CD4-positive, alpha-beta T cell treated with Interferon alpha-2 for 1 hour (primary cell): ENCODE measurements at regions not wholly inside any gene's neighbourhood (a gene's known extent, or its start where the extent isn't known, plus 50 kb on each side); places are given as distances from the start of the nearest gene placed in this dataset.
"Not testable (repeated sequence)": the region's sequence is repeated elsewhere in the genome, so short reads cannot be mapped to it uniquely, and the experiment has no call there.

Experiments used
- DNase-seq, 2 donors: peaks; one replicate each; pipeline ENCODE4 v3.0.0-alpha.2; 2020 to 2022

DNA sequence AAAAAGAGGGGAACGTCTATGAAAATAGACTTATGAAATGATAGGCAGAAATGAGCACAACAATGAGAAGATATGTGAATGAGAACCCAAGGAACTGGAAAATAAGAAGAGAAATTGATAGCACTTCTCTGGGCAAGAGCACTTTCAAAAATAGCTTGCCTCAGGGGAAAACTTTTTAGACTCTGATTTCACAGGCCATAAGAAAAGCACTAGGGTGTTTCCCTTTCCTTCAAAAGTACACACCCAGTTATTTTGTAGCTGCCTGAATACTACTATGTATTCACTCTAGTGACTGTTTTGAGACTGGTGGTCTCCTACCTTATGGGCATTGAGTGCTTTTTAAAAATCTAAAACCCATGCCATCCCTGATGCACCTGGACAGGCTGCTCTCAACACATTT, 172.3 kb upstream of the SOX6 start:
- DNase-seq = no peak

DNA sequence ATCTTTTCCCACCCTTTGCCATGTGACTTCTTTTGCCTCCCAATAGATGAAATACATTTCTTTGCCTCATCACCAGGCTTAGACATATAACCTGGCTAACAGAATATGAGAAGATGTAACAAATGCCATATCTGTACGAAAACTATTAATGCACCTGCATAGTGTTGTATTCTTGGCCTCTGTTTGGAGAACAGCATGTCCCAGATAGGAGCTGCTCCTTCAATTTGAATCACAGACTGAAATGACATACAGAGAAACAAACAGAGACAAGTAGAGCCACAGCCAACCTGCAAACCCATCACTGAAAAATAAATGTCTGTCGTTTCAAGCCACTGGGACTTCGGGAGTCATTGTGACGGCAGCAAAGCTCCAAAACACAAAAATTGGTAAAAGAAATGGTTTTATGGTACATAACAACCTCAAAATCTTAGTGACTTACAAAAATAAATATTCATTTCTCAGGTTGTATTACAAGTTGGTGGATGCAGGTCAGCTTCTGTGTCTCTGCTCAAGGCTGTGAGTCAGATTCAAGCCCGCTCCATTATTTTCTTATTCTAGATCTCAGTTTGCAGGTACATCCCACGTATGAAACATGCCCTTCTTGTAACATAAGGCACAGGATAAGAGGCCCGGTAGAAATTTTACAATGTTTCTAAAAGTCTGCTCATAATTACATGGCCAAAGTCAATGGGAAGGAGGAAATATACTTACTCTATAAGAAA, 171.3 kb upstream of the SOX6 start:
- no peak for DNase-seq

DNA sequence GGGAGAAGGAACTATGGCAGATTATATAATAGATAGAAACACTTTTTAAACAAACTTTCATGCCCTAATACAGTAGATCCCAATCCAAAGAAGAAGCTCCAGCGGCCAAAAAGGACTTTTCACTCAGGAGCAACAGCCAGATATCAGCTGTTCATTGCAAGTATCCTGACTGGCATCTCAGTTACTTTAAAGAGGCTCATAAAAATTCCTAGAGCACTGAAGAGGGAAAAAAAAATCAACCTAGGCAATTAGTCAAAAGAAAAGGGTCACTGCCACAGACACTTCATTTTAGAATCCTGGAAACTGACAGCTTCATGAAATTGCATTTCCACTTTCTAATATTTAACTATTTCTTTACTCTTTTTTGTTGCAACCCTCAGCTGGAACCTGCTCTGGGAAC, 170.6 kb upstream of the SOX6 start:
- no peak for DNase-seq

DNA sequence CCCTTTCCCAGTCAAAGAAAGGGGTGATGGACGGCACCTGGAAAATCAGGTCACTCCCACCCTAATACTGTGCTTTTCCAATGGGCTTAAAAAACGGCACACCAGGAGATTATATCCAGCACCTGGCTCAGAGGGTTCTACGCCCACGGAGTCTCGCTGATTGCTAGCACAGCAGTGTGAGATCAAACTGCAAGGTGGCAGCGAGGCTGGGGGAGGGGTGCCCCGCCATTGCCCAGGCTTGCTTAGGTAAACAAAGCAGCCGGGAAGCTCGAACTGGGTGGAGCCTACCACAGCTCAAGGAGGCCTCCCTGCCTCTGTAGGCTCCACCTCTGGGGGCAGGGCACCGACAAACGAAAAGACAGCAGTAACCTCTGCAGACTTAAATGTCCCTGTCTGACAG, 164.4 kb upstream of the SOX6 start:
- not testable (repeated sequence) for DNase-seq

DNA sequence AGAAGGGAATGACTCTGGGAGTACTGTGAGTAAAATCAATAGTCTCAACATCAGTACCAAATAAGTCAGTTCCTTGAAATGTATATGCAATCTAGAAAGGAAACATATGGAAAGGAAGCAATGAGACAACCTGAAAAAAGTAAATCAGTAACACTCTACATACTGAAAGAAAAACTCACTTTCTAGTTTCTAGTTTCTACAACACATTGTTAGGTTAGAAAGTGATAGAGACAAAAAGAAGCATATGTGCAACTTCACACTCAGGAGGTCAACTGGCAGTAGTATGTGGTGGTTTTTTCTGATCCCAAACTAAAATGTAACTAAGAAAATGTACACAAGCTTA, 156.5 kb upstream of the SOX6 start:
- DNase-seq = no peak

DNA sequence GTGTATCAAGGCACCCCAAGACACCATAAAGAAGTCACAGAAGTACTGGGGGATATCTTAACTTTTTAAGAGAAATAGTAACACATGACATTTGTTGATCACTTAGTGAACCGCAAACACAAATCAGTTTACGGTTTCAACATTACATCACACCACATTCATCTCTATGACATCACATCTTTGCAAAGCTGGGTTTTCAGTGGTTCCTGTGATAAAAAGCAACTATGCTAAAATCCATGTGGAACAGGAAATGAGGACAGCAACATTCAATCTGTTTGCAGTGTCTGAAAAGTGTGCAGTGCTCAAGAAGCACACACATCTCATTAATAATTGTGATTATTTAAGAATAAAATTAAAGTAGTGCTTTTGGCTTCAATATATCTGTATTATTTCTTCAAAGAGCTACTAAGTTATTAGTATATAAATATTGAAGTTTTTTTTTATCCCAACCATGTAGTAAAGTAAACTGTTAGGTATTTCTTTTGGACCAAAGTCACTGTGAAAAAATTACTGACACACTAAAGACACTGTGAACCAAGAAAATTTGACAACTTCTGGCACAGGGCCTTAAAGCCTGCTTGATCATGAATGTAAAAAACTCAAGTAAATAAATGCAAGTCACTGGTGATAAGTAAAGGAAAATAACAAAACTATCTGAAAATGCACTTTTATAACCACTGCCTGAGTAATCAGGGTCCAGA, 156.0 kb upstream of the SOX6 start:
- no peak for DNase-seq

DNA sequence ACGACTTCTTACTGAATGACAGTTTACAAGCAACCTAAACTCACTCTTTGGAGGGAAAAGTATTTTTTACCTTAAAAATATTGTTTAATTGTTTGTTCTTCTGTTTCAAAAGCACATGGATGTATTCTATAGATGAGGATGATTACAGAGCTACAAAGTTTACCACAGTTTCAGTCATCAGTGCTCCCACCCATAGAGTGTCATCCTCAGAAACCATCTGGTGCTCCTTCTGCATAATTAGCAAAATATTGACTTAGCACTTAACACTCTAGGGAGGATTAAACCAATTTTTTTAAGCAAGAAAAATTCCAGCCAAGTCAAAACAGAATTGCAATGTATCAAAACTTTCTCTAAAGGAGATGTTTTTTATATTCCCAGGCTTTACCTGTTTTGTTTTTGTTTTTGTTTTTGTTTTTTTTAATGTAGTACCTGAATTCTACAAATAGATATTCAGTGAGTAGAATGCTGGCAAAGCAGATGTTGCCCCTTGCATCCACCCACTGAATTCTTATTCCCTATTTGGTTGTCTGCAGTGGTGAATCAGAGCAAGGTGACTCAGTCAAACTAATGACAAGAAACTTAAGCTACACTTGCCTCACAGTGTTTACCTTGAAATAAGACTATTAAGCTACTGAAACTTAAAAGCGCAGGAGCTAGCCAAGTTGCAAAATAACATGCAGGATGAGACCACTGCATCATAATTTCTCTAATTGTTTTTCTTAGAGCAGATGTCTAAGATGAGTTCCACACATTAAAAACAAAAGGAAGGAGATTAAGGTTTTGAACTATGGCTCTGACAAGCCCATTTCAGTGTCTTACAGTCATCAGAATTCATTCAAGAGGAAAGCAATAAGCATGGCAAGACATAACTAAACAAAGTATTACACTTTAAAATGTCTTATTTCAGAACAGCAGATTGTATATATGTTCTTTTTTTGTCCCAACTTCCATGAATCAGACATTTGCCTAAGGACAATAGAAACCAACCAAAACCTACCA, 155.1 kb upstream of the SOX6 start:
- no peak for DNase-seq

- DNase-seq = no peak
Observed at GRCh38 chr11:16505481-16505880, 149.1 kb upstream of the SOX6 start.

DNA sequence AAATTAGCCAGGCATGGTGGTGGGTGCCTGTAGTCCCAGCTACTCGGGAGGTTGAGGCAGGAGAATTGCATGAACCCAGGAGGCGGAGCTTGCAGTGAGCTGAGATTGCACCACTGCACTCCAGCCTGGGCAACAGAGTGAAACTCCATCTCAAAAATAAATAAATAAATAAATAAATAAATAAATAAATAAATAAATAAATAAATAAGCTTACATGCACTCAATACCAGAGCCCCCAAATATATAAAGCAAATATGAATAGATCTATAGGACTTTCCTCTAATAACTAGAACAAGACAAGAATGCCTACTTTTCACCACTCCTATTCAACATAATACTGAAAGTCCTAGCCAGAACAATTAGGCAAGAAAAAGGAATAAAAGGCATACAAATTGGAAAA, 147.5 kb upstream of the SOX6 start:
- not testable (repeated sequence) for DNase-seq

DNA sequence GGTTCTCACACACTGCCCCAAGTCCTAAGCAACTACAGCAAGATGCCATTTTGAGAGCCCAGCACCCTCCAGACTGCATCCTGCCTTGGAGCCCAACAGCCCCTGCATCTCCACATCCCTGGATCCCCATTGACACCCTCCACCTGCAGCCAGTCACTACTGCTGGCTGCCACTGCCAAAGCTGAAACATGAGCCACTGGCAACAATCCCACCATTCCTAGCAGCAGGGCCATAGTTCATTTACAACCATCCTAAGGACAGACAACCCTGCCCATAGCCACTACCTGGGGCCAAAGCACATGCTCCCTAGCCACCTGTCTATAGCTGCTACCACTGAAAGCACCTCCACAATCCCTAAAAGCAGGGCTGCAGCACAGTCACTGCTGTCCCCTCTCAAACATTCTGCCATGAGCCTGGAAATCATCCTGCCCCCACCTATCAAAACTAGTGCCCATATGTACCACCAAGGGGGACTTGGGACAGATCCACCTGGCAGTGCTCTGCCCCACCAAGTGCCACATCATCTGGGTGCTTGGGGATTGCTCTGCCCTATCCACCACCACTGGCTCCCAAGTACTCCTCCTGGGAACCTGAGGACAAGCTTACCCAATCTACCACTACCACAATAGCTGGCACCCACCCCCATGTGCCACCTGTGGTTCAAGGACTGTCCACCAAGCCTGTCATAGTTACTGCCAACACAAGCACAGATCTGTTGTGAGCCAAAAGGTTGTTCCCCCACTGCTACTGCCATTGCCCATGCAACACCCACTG, 138.8 kb upstream of the SOX6 start:
- DNase-seq = no peak

DNA sequence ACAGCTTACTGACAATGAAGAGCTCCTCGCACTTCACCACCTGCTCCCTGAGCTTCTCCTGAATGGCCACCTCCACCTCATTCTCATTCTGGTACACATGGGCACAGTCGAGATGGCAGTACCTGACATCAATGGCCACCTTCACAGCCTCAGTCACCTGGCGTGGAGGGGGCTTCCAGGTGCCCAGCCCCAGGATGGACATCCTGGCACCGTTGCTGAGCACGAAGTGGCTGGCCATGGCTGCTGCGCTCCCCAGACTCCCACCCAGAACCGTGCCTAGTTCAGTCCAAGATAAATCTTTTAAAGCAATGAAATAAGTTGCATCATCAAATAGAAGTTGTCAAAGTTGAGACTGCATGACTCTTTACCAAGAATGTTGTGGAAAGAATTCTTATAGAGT, 128.1 kb upstream of the SOX6 start:
- DNase-seq = no peak

GRCh38 chr11:16474659-16475058, 118.3 kb upstream of the SOX6 start:
- no peak for DNase-seq

- no peak for DNase-seq
Observed at GRCh38 chr11:16469968-16470367, 113.6 kb upstream of the SOX6 start.

GRCh38 chr11:16468735-16469453, 112.5 kb upstream of the SOX6 start:
- no peak for DNase-seq

DNA sequence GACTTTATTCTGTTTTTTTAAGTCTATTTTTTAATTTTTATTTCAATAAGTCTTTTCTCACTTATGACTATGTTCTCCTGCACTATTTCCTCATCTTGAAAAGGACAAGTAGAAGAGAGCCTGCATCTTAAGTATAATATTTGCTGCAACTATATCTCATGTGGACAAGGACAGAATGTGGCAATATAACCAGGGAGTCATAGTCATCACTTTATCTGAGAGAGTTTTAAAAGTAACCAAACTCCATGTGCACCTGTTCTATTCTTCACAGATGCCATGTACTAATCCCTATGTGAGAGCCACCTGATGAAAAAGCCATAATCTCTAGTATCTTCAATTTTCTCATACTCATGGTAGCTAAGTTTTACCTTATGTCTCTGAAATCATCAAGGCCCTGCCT, 104.2 kb upstream of the SOX6 start:
- DNase-seq = no peak

GRCh38 chr11:16456366-16456765, 100.0 kb upstream of the SOX6 start:
- no peak for DNase-seq

DNA sequence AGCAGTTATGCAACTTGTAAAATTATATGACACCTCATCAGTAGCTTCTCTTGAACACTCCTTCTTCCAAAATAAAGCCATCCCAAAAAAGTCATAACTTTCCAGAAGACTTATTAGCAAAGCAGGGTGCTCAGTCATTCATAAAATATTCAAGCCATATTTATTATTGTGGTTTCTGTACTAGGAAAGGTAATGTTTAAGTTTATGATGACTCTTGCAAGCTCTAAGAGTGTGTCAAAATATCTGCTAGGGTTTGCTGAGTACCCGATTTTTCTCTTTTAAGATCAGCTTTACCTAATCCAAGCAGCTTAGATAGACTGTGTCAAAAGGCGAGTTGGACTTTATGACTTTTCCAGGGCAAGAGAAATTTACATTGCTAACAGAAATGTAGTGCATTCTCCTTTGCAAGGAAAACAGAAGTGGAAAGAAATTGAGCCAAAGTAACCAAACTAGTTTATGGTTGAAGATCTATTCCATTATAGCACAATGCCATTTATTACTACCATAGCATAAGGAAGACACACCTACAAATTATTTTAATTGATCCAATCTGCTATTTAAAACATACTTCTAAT, 98.0 kb upstream of the SOX6 start:
- DNase-seq = no peak

DNA sequence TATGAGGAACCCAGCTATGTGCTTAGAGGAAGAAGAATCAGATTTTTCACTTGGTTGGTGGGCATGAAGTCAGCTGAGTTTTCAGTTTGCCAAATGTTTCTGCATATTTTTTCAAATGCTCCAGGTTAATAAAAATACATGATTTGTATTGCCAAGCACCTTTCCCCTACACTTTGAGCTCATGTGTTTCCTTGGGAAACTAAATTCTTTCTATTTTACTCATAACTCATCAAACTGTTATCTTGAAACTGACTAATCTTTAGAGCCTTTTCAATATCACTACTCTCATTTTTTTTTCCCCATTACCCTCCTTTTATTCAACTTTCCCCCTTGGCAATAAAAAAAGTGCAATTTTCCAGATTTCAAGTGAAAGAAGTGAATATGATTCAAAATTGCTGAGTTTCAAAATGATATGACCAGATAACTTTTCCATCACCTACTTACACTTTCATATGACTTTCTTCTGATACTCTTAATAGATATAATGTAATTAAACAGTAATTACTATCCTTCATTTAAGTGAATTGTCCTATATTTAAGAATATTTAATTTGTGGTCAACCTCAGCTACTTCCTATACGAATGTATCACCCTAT, 91.9 kb upstream of the SOX6 start:
- DNase-seq = no peak

- DNase-seq = no peak
Observed at GRCh38 chr11:16441461-16441860, 85.1 kb upstream of the SOX6 start.

GRCh38 chr11:16440136-16440535, 83.8 kb upstream of the SOX6 start:
- DNase-seq = no peak

GRCh38 chr11:16434036-16434435, 77.7 kb upstream of the SOX6 start:
- DNase-seq = no peak
